SK-N-MC (cell line): ENCODE measurements at regions not wholly inside any gene's neighbourhood (a gene's known extent, or its start where the extent isn't known, plus 50 kb on each side); places are given as distances from the start of the nearest gene placed in this dataset.

Source experiments
- EZH2 ChIP-seq: fragments of 200-600 bp; sonication (generic); IDR thresholded peaks from one replicate; pipeline ENCODE4 v1.6.1; 2017; ENCODE audit warnings: antibody characterized with exemption
- POLR2AphosphoS5 ChIP-seq: IDR thresholded peaks from 2 replicates; pipeline ENCODE4 v1.6.1; 2012; ENCODE audit warnings: mild to moderate bottlenecking, low read depth, low read length, borderline replicate concordance

GRCh38 chr5:8848997-8849594, 696.8 kb downstream of the SEMA5A start:
- no peak for TF ChIP-seq EZH2
- no peak for TF ChIP-seq POLR2AphosphoS5
